ENCODE measurements at regions not wholly inside any gene's neighbourhood (a gene's known extent, or its start where the extent isn't known, plus 50 kb on each side); places are given as distances from the start of the nearest gene placed in this dataset.

GRCh38 chr11:70594031-70594430 lies 195.7 kb downstream of the CTTN start:
- H3K9ac ChIP-seq (ENCODE audit: insufficient read depth, low read depth, low read length) = no peak overlapping the region
- H3K4me1 ChIP-seq (ENCODE audit: insufficient read depth, low read length) = no peaks in the 10 kb centered on the region
- DNase-seq (ENCODE audit: low spot score) (no peak), FAIRE-seq (no peak), ATAC-seq (no peak)
- no peak overlapping the region for H2AFZ ChIP-seq (ENCODE audit: low read length)
- POLR2A ChIA-PET = no interaction called here
- intact Hi-C loops (cut with micrococcal nuclease; ENCODE audit: unreplicated experiment) = no loop called here
- H3K79me2 ChIP-seq (ENCODE audit: insufficient read depth, low read length) = no peaks in the 10 kb centered on the region
- H3K4me3 ChIP-seq (replicated peaks in 1 of 3; ENCODE audit: insufficient read depth in 1 of 3, low read depth in 2 of 3, low read length in 3 of 3) = no peak overlapping the region
- CTCF ChIA-PET (ENCODE audit: low intra/inter-chr PET ratio, low total read pairs) = no interaction called here
- no peaks in the 10 kb centered on the region for H3K9me3 ChIP-seq (ENCODE audit: low read length)
- H4K20me1 ChIP-seq (ENCODE audit: insufficient read depth, low read length) = 0 out of 2 replicates have a peak, but pooled peaks cover 6% of the 10 kb centered on the region
- 98% methylated on average over 16 of the region's 16 CpGs for WGBS (ENCODE audit: low lambda C conversion rate)
- BruUV-seq (replicated peaks) = no TSS peak
- no peaks in the 10 kb centered on the region for H3K27me3 ChIP-seq (ENCODE audit: control insufficient read depth in 1 of 2, insufficient read depth in 2 of 2, low read length in 2 of 2)
- H3K27ac ChIP-seq (ENCODE audit: extremely low read length, insufficient read depth, low read length) = no peak overlapping the region
- in situ Hi-C loops (cut with HindIII; ENCODE audit: extremely low pct_ligation_motif_present, low pct_unique_long_range_greater_than_20kb) = no loop called here
- no peak for TF ChIP-seq THYN1 (CRISPR knock-in tag; IDR thresholded peaks at IDR 0.05; ENCODE audit: borderline replicate concordance, low read depth)
- TF ChIP-seq, protein P1, sequence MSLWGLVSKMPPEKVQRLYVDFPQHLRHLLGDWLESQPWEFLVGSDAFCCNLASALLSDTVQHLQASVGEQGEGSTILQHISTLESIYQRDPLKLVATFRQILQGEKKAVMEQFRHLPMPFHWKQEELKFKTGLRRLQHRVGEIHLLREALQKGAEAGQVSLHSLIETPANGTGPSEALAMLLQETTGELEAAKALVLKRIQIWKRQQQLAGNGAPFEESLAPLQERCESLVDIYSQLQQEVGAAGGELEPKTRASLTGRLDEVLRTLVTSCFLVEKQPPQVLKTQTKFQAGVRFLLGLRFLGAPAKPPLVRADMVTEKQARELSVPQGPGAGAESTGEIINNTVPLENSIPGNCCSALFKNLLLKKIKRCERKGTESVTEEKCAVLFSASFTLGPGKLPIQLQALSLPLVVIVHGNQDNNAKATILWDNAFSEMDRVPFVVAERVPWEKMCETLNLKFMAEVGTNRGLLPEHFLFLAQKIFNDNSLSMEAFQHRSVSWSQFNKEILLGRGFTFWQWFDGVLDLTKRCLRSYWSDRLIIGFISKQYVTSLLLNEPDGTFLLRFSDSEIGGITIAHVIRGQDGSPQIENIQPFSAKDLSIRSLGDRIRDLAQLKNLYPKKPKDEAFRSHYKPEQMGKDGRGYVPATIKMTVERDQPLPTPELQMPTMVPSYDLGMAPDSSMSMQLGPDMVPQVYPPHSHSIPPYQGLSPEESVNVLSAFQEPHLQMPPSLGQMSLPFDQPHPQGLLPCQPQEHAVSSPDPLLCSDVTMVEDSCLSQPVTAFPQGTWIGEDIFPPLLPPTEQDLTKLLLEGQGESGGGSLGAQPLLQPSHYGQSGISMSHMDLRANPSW (CRISPR knock-in tag; IDR thresholded peaks at IDR 0.05; ENCODE audit: borderline replicate concordance) = no peak
- TF ChIP-seq ZNF251 (CRISPR knock-in tag; IDR thresholded peaks at IDR 0.05) = no peak
- no peak for TF ChIP-seq ZNF329 (CRISPR knock-in tag; IDR thresholded peaks at IDR 0.05; ENCODE audit: low read depth)
- TF ChIP-seq PTBP1 (IDR thresholded peaks at IDR 0.05; ENCODE audit: low read depth, low read length, poor library complexity, severe bottlenecking) = no peak
- 0 out of 5 replicates have a peak, but pooled peaks cover 0 to 4% of the 10 kb centered on the region in 2 experiments for H3K36me3 ChIP-seq (replicated peaks in 1 of 2; ENCODE audit: control insufficient read depth in 1 of 2, insufficient read depth in 2 of 2, low read length in 2 of 2)
- H3K4me2 ChIP-seq (ENCODE audit: low read depth, low read length) = no peak overlapping the region

GRCh38 chr11:70594606-70595005 lies 196.3 kb downstream of the CTTN start:
- 0 out of 5 replicates have a peak, but pooled peaks cover 0 to under 1% of the 10 kb centered on the region in 2 experiments for H3K36me3 ChIP-seq (replicated peaks in 1 of 2; ENCODE audit: control insufficient read depth in 1 of 2, insufficient read depth in 2 of 2, low read length in 2 of 2)
- CTCF ChIA-PET (ENCODE audit: low intra/inter-chr PET ratio, low total read pairs) = no interaction called here
- TF ChIP-seq ARNT2 (CRISPR knock-in tag; IDR thresholded peaks at IDR 0.05; ENCODE audit: low read depth) (no peak), SP2 (CRISPR knock-in tag; IDR thresholded peaks at IDR 0.05) (no peak), SNAPC5 (CRISPR knock-in tag; IDR thresholded peaks at IDR 0.05; ENCODE audit: borderline replicate concordance) (no peak), FOXJ3 (CRISPR knock-in tag; IDR thresholded peaks at IDR 0.05; ENCODE audit: borderline replicate concordance) (no peak), ZNF775 (CRISPR knock-in tag; IDR thresholded peaks at IDR 0.05; ENCODE audit: borderline replicate concordance) (no peak), ZNF687 (CRISPR knock-in tag; IDR thresholded peaks at IDR 0.05) (no peak)
- WGBS (ENCODE audit: low lambda C conversion rate) = 98% methylated on average over 6 of the region's 10 CpGs
- intact Hi-C loops (cut with micrococcal nuclease; ENCODE audit: unreplicated experiment) (no loop called here), in situ Hi-C loops (cut with HindIII; ENCODE audit: extremely low pct_ligation_motif_present, low pct_unique_long_range_greater_than_20kb) (no loop called here)
- FAIRE-seq = no peak
- H3K27ac ChIP-seq (ENCODE audit: extremely low read length, insufficient read depth, low read length) = no peak overlapping the region
- no peak for ATAC-seq
- POLR2A ChIA-PET = no interaction called here
- H3K9me3 ChIP-seq (ENCODE audit: low read length) = no peaks in the 10 kb centered on the region
- no peak overlapping the region for H2AFZ ChIP-seq (ENCODE audit: low read length)
- H3K27me3 ChIP-seq (ENCODE audit: control insufficient read depth in 1 of 2, insufficient read depth in 2 of 2, low read length in 2 of 2) = no peaks in the 10 kb centered on the region
- BruUV-seq (replicated peaks) = no TSS peak
- H3K79me2 ChIP-seq (ENCODE audit: insufficient read depth, low read length) = no peaks in the 10 kb centered on the region
- H3K4me2 ChIP-seq (ENCODE audit: low read depth, low read length) = no peak overlapping the region
- H3K9ac ChIP-seq (ENCODE audit: insufficient read depth, low read depth, low read length) = no peak overlapping the region
- no peak overlapping the region for H3K4me3 ChIP-seq (replicated peaks in 1 of 3; ENCODE audit: insufficient read depth in 1 of 3, low read depth in 2 of 3, low read length in 3 of 3)
- H4K20me1 ChIP-seq (ENCODE audit: insufficient read depth, low read length) = 0 out of 2 replicates have a peak, but pooled peaks cover 6% of the 10 kb centered on the region
- DNase-seq (ENCODE audit: low spot score) = no peak
- H3K4me1 ChIP-seq (ENCODE audit: insufficient read depth, low read length) = no peaks in the 10 kb centered on the region
